Upper lobe of right lung (tissue), 1 donor: ENCODE measurements at regions not wholly inside any gene's neighbourhood (a gene's known extent, or its start where the extent isn't known, plus 50 kb on each side); places are given as distances from the start of the nearest gene placed in this dataset.

Experiments
- ATAC-seq: fragments of 200-7000 bp; cut with Tn5 transposase; one replicate; pipeline ENCODE4 v1.9.1; 2020; ENCODE audit warnings: mild to moderate bottlenecking, moderate library complexity
- DNase-seq: peaks from one replicate; pipeline ENCODE4 v3.0.0-alpha.2; 2020
- H3K27ac ChIP-seq: fragments of 200-600 bp; one replicate; pipeline ENCODE4 v1.8.0; 2022
- H3K27me3 ChIP-seq: fragments of 200-600 bp; one replicate; pipeline ENCODE4 v1.8.0; 2022; ENCODE audit warnings: mild to moderate bottlenecking
- H3K36me3 ChIP-seq: fragments of 200-600 bp; one replicate; pipeline ENCODE4 v1.8.0; 2022
- H3K4me1 ChIP-seq: fragments of 200-600 bp; one replicate; pipeline ENCODE4 v1.8.0; 2022
- H3K4me3 ChIP-seq: fragments of 200-600 bp; one replicate; pipeline ENCODE4 v1.8.0; 2022; ENCODE audit warnings: mild to moderate bottlenecking
- H3K9me3 ChIP-seq: fragments of 200-600 bp; one replicate; pipeline ENCODE4 v1.8.0; 2022
- intact Hi-C: fragments of 100-400 bp; cut with DNase I; formaldehyde crosslinking; loops from one replicate; pipeline ENCODE4 v1.11.0; 2022
- TF ChIP-seq, protein P1 (sequence below): fragments of 200-600 bp; IDR thresholded peaks from one replicate; pipeline ENCODE4 v1.8.0; 2022; ENCODE audit warnings: antibody characterized with exemption
- donor health status: DM: no; HTN: yes; CAD: no; lungs with severe emphysema.

DNA sequence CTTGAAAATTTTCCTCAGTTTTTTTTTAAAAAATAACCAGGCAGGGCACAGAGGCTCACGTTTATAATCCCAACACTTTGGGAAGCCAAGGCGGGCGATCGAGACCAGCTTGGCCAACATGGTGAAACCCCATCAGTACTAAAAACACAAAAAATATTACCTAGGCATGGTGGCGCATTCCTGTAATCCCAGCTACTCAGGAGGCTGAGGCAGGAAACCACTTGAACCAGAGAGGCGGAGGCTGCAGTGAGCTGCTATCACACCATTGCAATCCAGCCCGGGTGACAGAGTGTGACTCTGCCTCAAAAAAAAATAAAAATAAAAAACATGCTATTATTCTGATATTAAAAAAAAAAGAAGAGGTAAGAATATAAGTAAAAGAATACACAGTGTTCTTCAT is 191.0 kb downstream of the ZEB2 start:
- ATAC-seq, result no peak
- Histone ChIP-seq H3K4me3 (no peak overlapping the region), H3K4me1 (peaks cover 14% of the 10 kb centered on the region), H3K9me3 (no peaks in the 10 kb centered on the region), H3K27ac (no peak overlapping the region), H3K36me3 (no peaks in the 10 kb centered on the region), H3K27me3 (no peaks in the 10 kb centered on the region)
- no peak for DNase-seq
- intact Hi-C loops, result no loop called here
- TF ChIP-seq, protein P1, sequence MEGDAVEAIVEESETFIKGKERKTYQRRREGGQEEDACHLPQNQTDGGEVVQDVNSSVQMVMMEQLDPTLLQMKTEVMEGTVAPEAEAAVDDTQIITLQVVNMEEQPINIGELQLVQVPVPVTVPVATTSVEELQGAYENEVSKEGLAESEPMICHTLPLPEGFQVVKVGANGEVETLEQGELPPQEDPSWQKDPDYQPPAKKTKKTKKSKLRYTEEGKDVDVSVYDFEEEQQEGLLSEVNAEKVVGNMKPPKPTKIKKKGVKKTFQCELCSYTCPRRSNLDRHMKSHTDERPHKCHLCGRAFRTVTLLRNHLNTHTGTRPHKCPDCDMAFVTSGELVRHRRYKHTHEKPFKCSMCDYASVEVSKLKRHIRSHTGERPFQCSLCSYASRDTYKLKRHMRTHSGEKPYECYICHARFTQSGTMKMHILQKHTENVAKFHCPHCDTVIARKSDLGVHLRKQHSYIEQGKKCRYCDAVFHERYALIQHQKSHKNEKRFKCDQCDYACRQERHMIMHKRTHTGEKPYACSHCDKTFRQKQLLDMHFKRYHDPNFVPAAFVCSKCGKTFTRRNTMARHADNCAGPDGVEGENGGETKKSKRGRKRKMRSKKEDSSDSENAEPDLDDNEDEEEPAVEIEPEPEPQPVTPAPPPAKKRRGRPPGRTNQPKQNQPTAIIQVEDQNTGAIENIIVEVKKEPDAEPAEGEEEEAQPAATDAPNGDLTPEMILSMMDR, result no peak

DNA sequence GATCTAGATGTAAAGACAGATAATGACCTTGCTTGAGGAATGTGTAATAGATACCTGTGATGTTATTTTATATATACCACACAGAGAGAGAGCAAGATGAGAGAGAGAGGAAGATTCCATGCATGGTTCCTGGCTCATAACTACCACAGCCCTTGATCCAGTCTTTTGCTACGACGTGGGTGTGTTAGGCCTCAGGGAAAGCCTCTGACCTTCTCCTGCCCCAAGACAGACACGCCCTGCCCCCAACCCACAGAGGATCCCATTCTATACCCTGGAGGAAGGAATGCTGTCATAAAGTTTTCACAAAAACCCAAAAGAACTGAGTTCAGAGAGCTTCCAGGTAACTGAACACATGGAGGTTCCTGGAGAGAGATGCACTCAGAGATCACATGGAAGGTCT is 193.1 kb downstream of the ZEB2 start:
- no peak for ATAC-seq
- H3K9me3 ChIP-seq, result no peaks in the 10 kb centered on the region
- no peak overlapping the region for H3K4me3 ChIP-seq
- DNase-seq, result no peak
- no peaks in the 10 kb centered on the region for H3K36me3 ChIP-seq
- peaks cover 10% of the 10 kb centered on the region for H3K4me1 ChIP-seq
- intact Hi-C loops, result no loop called here
- TF ChIP-seq, protein P1, result no peak
- no peak overlapping the region for H3K27ac ChIP-seq
- H3K27me3 ChIP-seq, result no peaks in the 10 kb centered on the region

DNA sequence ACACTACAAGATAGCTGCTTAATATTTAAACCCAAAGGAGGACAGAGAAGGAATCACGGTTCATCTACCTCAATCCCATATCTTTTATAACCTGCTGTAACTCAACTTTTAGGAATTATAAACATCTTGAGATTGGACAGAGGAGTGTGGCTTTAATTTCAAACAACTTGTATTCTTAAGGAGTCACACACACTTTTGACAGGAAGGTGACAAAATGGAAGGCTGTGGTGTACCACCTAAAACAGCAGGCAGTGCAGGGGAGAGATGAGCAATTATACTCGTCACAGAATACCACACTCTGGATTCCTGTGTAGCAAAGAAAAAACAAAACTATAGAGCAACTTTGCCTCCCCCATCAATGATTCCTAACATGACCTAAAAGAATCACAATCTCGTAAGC is 194.8 kb downstream of the ZEB2 start:
- Histone ChIP-seq H3K4me1 (peaks cover 7% of the 10 kb centered on the region), H3K9me3 (no peaks in the 10 kb centered on the region), H3K27ac (no peak overlapping the region), H3K27me3 (no peaks in the 10 kb centered on the region), H3K4me3 (no peak overlapping the region), H3K36me3 (no peaks in the 10 kb centered on the region)
- ATAC-seq (no peak), DNase-seq (no peak)
- TF ChIP-seq, protein P1, result no peak
- intact Hi-C loops, result no loop called here

DNA sequence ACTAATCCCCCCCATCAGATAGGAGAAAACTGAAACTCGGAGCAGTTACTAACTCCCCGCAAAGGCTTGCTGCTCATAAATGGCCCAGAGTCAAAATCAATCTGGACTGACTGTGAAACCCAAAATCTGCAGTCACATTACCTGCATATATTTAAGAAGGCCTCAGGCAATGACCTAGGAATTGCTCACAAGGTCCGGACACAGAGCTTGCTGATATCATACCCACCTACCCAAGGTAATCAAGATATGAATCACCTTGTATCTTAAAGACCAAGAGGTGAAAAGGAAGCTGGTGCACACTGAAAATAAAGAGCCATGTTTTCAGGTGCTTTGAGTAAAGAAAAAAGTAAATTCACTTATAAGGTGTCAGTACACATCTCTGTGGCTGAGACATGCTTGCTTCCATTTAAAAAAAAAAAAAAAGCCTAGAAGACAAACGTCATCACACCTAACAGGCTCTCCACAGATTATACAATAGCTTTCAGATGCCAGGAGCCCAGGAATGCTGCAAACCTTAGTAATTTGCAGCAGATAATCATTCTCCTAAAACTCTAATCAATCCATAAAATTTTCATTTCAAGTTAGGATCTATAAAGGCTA is 195.4 kb downstream of the ZEB2 start:
- intact Hi-C loops, result no loop called here
- no peaks in the 10 kb centered on the region for H3K36me3 ChIP-seq
- H3K4me1 ChIP-seq, result peaks cover 6% of the 10 kb centered on the region
- H3K4me3 ChIP-seq, result no peak overlapping the region
- no peak for DNase-seq
- no peaks in the 10 kb centered on the region for H3K27me3 ChIP-seq
- ATAC-seq, result no peak
- H3K9me3 ChIP-seq, result no peaks in the 10 kb centered on the region
- TF ChIP-seq, protein P1, result no peak
- H3K27ac ChIP-seq, result no peak overlapping the region

DNA sequence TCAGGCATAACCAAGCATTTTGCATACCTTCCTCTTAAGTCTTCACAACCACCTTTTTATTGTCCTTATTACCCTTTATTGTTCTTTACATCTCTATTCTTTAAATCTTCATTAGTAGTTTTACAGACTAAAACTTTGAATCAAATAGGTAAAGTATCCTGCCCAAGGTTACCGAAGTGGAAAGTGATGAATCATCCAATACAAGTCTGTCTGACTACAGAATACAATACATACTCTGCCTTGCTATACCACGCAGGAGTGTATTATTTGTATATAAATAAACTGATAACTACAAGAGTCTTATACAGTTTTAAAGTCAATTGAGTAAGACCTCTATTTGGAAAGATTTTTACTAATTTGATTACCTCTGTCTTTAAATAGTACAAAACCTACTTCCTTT is 196.0 kb downstream of the ZEB2 start:
- Histone ChIP-seq H3K27me3 (no peaks in the 10 kb centered on the region), H3K36me3 (no peaks in the 10 kb centered on the region), H3K4me1 (peaks cover 6% of the 10 kb centered on the region), H3K9me3 (no peaks in the 10 kb centered on the region), H3K4me3 (no peak overlapping the region), H3K27ac (no peak overlapping the region)
- DNase-seq (no peak), ATAC-seq (no peak)
- intact Hi-C loops, result no loop called here
- TF ChIP-seq, protein P1, result no peak

DNA sequence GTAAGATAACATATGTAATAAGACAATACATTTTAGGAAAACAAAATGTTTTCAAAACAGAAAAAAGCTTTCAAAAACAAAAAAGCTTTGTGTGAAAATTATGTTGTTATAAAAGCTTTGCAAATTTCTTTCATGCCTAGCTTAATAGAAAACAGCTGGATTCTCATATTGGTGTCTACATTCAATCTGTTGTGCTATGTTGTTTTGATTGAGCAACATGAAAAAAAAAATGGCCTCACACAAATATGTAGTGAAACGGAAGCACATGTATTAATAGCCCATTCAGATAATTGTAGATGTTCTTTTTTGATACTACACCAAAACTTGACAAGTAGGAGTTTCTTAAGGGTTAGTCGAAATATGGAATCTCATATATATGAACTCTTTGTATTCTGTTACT is 197.5 kb downstream of the ZEB2 start:
- no peak for ATAC-seq
- Histone ChIP-seq H3K36me3 (no peaks in the 10 kb centered on the region), H3K4me3 (no peak overlapping the region), H3K27me3 (no peaks in the 10 kb centered on the region), H3K9me3 (no peaks in the 10 kb centered on the region), H3K4me1 (peaks cover 6% of the 10 kb centered on the region), H3K27ac (no peak overlapping the region)
- no peak for DNase-seq
- intact Hi-C loops, result no loop called here
- TF ChIP-seq, protein P1, result no peak
